ENCODE measurements at regions not wholly inside any gene's neighbourhood (a gene's known extent, or its start where the extent isn't known, plus 50 kb on each side); places are given as distances from the start of the nearest gene placed in this dataset.
"Not testable (repeated sequence)": the region's sequence is repeated elsewhere in the genome, so short reads cannot be mapped to it uniquely, and the experiment has no call there.

DNA sequence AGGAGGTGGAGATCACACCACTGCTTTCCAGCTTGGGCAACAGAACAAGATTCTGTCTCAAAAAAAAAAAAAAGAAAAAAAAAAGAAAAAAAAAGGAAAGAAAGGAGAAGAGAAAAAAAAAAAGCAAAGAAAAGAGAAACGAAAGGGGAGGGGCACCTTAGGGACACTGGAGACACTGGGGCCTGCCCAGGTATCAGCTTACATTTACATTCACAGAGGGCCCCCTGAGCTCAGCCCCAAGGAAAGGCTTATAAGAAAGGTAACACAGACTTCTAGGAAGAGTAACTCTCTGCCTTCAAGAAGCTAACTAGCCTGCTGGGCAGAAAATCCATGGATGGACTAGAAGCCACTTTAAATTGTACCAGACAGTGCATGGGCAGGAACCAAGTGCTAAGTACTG is 108.8 kb downstream of the NPY start:
- FAIRE-seq = no peak
- DNase-seq (ENCODE audit: insufficient read length, low spot score) = no peak

DNA sequence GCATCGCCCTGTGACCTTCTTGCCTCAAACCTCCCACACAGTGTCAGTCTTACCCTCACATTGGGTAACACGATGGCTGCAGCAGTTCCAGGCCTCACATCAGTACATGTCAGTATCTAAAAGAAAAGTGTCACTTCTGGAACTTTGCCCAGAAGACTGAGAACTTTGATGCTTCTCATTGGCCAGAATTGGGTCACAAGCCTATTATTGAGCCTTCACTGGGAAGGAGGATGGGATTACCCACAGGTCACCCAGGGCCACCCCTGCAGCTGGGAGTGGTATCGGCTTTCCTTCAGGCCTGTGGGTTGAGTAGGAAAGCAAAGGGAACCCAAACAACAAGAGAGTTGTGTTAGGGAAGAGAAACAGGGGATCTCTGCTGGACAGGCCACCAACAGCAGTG is 111.5 kb downstream of the NPY start:
- TF ChIP-seq, protein P1, sequence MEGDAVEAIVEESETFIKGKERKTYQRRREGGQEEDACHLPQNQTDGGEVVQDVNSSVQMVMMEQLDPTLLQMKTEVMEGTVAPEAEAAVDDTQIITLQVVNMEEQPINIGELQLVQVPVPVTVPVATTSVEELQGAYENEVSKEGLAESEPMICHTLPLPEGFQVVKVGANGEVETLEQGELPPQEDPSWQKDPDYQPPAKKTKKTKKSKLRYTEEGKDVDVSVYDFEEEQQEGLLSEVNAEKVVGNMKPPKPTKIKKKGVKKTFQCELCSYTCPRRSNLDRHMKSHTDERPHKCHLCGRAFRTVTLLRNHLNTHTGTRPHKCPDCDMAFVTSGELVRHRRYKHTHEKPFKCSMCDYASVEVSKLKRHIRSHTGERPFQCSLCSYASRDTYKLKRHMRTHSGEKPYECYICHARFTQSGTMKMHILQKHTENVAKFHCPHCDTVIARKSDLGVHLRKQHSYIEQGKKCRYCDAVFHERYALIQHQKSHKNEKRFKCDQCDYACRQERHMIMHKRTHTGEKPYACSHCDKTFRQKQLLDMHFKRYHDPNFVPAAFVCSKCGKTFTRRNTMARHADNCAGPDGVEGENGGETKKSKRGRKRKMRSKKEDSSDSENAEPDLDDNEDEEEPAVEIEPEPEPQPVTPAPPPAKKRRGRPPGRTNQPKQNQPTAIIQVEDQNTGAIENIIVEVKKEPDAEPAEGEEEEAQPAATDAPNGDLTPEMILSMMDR (IDR thresholded peaks at IDR 0.05; ENCODE audit: insufficient read depth, missing control alignments) = no peak
- FAIRE-seq (no peak), DNase-seq (ENCODE audit: insufficient read length, low spot score) (no peak)

More for the DNA sequence above, 108.8 kb downstream of the NPY start:
- TF ChIP-seq, protein P1 (IDR thresholded peaks at IDR 0.05; ENCODE audit: insufficient read depth, missing control alignments) = no peak

DNA sequence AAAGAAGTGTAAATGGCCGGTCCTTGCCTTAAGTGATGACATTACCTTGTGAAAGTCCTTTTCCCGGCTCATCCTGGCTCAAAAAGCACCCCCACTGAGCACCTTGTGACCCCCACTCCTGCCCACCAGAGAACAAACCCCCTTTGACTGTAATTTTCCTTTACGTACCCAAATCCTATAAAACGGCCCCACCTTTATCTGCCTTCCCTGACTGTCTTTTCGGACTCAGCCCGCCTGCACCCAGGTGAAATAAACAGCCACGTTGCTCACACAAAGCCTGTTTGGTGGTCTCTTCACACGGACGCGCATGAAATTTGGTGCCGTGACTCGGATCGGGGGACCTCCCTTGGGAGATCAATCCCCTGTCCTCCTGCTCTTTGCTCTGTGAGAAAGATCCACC is 112.4 kb downstream of the NPY start:
- not testable (repeated sequence) for FAIRE-seq; DNase-seq (ENCODE audit: insufficient read length, low spot score)

DNA sequence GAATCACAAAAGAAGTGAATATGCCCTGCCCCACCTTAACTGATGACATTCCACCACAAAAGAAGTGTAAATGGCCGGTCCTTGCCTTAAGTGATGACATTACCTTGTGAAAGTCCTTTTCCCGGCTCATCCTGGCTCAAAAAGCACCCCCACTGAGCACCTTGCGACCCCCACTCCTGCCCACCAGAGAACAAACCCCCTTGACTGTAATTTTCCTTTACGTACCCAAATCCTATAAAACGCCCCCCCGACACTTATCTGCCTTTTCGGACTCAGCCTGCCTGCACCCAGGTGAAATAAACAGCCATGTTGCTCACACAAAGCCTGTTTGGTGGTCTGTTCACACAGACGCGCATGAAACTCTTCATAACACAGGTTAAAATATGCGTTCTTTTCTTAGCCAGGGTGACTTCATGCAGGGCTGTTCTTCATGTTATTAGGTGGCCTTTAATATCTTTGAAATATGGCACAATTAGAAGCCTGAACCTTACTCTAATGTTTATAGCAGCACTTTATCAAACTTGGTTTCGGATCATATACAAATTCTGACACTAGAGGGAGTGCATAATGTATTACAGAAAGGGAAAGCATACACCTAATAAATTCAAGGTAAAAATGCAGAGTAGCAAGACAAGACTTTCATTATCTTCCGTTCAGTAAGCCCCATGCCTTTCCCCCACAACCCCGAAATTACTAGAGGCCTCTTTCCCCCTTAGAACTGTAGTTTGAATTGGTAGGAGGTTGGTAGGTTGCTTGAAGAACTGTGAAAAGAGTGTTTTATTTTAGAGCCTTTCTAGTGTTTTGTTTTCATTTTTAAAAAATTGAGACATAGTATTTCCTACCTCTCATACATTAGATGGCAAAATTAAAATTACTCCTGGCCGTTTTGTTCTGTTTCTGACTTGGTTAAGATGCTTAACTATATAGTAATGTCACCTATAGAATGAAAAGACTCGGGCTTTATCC is 117.9 kb downstream of the NPY start:
- DNase-seq (ENCODE audit: insufficient read length, low spot score) (no peak), FAIRE-seq (no peak)
- TF ChIP-seq, protein P1 (IDR thresholded peaks at IDR 0.05; ENCODE audit: insufficient read depth, missing control alignments) = peak; percentile 33

DNA sequence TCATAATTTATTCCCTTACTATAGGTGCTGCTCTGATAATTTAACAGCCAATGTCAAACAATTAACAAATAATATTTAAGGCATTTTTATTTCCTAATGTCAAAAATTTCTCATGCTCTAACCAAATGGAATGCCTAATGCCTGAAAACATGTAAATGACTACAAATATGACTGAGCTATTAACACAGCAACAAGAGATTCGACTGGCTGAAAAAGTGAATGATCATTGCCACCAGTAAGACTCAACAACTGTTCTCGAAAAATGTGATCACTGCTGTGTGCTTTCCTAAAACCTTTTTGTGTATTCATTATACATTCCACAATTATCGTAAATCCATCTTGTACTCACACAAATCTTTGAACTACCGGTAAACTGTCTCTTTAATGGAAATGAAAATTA is 118.7 kb downstream of the NPY start:
- FAIRE-seq (no peak), DNase-seq (ENCODE audit: insufficient read length, low spot score) (no peak)
- TF ChIP-seq, protein P1 (IDR thresholded peaks at IDR 0.05; ENCODE audit: insufficient read depth, missing control alignments) = no peak

DNA sequence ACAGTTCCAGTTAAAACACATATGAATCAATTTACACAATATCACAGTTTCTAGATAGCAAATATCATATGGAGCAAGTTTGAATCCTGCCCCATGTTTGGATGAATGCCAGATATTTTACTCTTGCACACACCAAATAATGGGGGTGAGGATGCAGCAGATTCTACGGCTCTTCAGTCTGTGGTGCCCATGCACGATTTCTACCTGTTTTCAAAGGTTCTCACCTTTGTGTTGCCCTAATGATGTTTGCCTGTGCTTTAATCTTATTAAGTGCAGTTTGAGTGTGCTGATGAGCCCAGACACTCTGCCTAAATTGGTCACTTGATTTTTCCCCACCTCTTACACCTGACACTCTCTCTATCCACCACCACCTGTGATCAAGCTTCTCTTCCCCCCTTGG is 119.6 kb downstream of the NPY start:
- TF ChIP-seq, protein P1 (IDR thresholded peaks at IDR 0.05; ENCODE audit: insufficient read depth, missing control alignments) = no peak

DNA sequence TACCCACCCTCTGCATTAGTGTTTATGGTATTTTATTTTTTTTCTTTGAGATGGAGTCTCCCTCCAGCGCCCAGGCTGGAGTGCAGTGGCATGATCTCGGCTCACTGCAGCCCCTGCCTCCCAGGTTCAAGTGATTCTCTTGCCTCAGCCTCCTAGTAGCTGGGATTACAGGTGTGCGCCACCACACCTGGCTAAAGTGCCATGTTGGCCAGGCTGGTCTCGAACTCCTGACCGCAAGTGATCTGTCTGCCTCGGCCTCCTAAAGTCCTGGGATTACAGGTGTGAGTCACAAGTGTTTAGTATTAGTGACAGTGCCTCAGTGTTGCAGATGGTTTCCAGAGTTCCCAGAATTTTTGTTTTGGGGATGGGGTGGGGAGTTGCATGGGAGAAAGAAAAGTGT is 120.3 kb downstream of the NPY start:
- FAIRE-seq = no peak
- no peak for DNase-seq (ENCODE audit: insufficient read length, low spot score)
- TF ChIP-seq, protein P1 (IDR thresholded peaks at IDR 0.05; ENCODE audit: insufficient read depth, missing control alignments) = no peak

More for the DNA sequence above, 119.6 kb downstream of the NPY start:
- no peak for FAIRE-seq
- DNase-seq (ENCODE audit: insufficient read length, low spot score) = no peak
